IMR-90 (cell line): ENCODE measurements at regions not wholly inside any gene's neighbourhood (a gene's known extent, or its start where the extent isn't known, plus 50 kb on each side); places are given as distances from the start of the nearest gene placed in this dataset.

Experiments
- ATAC-seq: fragments of 200-7000 bp; cut with Tn5 transposase; 2 replicates; pipeline ENCODE4 v1.9.1; 2020; ENCODE audit warnings: low read depth, mild to moderate bottlenecking, moderate library complexity
- BruUV-seq: library from RNA; stranded (reverse); fragments of 400-500 nt; replicated peaks from 2 replicates; lab custom pipeline; 2021; lab: Mats Ljungman, UMichigan
- CTCF ChIA-PET: fragments of 300-600 bp; formaldehyde crosslinking; extraction: SDS; loops from one replicate; lab custom pipeline; 2021; ENCODE audit warnings: antibody characterized with exemption; lab: Yijun Ruan, JAX
- POLR2A ChIA-PET: fragments of 300-600 bp; sonication (Branson Sonifier 250); formaldehyde crosslinking; loops from one replicate; lab custom pipeline; 2022; ENCODE audit warnings: antibody characterized with exemption; ENCODE audit not compliant: unreplicated experiment; lab: Charles Lee
- DNase-seq: peaks from one replicate; pipeline ENCODE4 v3.0.0; 2013
- H2AFZ ChIP-seq: replicated peaks from 2 replicates; pipeline ENCODE3; 2013; ENCODE audit warnings: low read length, mild to moderate bottlenecking; ENCODE audit not compliant: poor library complexity
- H2AK5ac ChIP-seq: 2 replicates; pipeline ENCODE4 v1.6.1; 2013; ENCODE audit warnings: low read depth, low read length, inconsistent platforms
- H2AK9ac ChIP-seq: replicated peaks from 2 replicates; pipeline ENCODE3; 2013; ENCODE audit warnings: mild to moderate bottlenecking, low read depth, low read length, moderate library complexity; ENCODE audit not compliant: poor library complexity
- H2BK120ac ChIP-seq: 2 replicates; pipeline ENCODE4 v1.6.1; 2013; ENCODE audit warnings: low read depth, low read length, inconsistent platforms
- H2BK15ac ChIP-seq: 3 replicates; pipeline ENCODE4 v1.6.1; 2013; ENCODE audit warnings: low read depth, low read length, inconsistent platforms
- H2BK20ac ChIP-seq: 2 replicates; pipeline ENCODE4 v1.6.1; 2013; ENCODE audit warnings: low read depth, mild to moderate bottlenecking, inconsistent platforms, low read length, moderate library complexity
- H2BK5ac ChIP-seq: 2 replicates; pipeline ENCODE4 v1.6.1; 2013; ENCODE audit warnings: mild to moderate bottlenecking, low read depth, low read length, inconsistent platforms; ENCODE audit not compliant: poor library complexity, severe bottlenecking
- H3K14ac ChIP-seq: replicated peaks from 2 replicates; pipeline ENCODE4 v1.6.1; 2013; ENCODE audit warnings: low read depth, low read length, inconsistent platforms
- H3K18ac ChIP-seq: 2 replicates; pipeline ENCODE4 v1.6.1; 2013; ENCODE audit warnings: low read depth, low read length, control low read depth
- H3K23ac ChIP-seq: 2 replicates; pipeline ENCODE4 v1.6.1; 2013; ENCODE audit warnings: low read depth, low read length, inconsistent platforms
- H3K27ac ChIP-seq: 2 replicates; pipeline ENCODE4 v1.5.1; 2013; ENCODE audit warnings: mild to moderate bottlenecking, control low read depth, low read length; ENCODE audit not compliant: insufficient read depth
- H3K27me3 ChIP-seq: 2 replicates; pipeline ENCODE4 v1.6.1; 2013; ENCODE audit warnings: low read length; ENCODE audit not compliant: control insufficient read depth, insufficient read depth
- H3K36me3 ChIP-seq: 2 replicates; pipeline ENCODE4 v1.6.1; 2013; ENCODE audit warnings: low read length, mixed read lengths; ENCODE audit not compliant: control insufficient read depth, insufficient read depth
- H3K4ac ChIP-seq: 2 replicates; pipeline ENCODE4 v1.6.1; 2013; ENCODE audit warnings: low read depth, low read length, inconsistent platforms
- H3K4me1 ChIP-seq: 2 replicates; pipeline ENCODE4 v1.6.1; 2013; ENCODE audit warnings: low read length, mixed read lengths; ENCODE audit not compliant: control insufficient read depth, insufficient read depth
- H3K4me2 ChIP-seq: 2 replicates; pipeline ENCODE4 v1.6.1; 2013; ENCODE audit warnings: low read depth, mild to moderate bottlenecking, control low read depth, low read length, moderate library complexity
- H3K4me3 ChIP-seq: 2 replicates; pipeline ENCODE4 v1.5.1; 2013; ENCODE audit warnings: low read depth, mild to moderate bottlenecking, control low read depth, low read length, moderate library complexity; ENCODE audit not compliant: insufficient read depth
- H3K56ac ChIP-seq: 2 replicates; pipeline ENCODE4 v1.6.1; 2013; ENCODE audit warnings: low read length, inconsistent platforms; ENCODE audit not compliant: insufficient read depth; ENCODE audit errors: extremely low read depth
- H3K79me1 ChIP-seq, 2 experiments: 2 replicates each; pipeline ENCODE4 v1.6.1; 2013; ENCODE audit warnings: low read length in 2 of 2, inconsistent platforms in 1 of 2, low read depth in 1 of 2
- H3K9ac ChIP-seq: 2 replicates; pipeline ENCODE4 v1.6.1; 2013; ENCODE audit warnings: low read depth, low read length, control low read depth
- H3K9me1 ChIP-seq: 2 replicates; pipeline ENCODE4 v1.6.1; 2013; ENCODE audit warnings: low read length, inconsistent platforms; ENCODE audit not compliant: insufficient read depth
- H3K9me3 ChIP-seq: 2 replicates; pipeline ENCODE4 v1.6.1; 2013; ENCODE audit warnings: low read length; ENCODE audit not compliant: control insufficient read depth, insufficient read depth
- H4K20me1 ChIP-seq: 2 replicates; pipeline ENCODE4 v1.6.1; 2013; ENCODE audit warnings: low read length, inconsistent platforms; ENCODE audit not compliant: insufficient read depth
- H4K5ac ChIP-seq: 2 replicates; pipeline ENCODE4 v1.6.1; 2013; ENCODE audit warnings: mild to moderate bottlenecking, low read depth, low read length, control low read depth
- H4K8ac ChIP-seq, 2 experiments: 2 replicates each; pipeline ENCODE4 v1.6.1; 2013; ENCODE audit warnings: low read depth in 2 of 2, low read length in 2 of 2, control low read depth in 1 of 2, inconsistent platforms in 1 of 2
- H4K91ac ChIP-seq: 2 replicates; pipeline ENCODE4 v1.6.1; 2013; ENCODE audit warnings: low read depth, low read length, inconsistent platforms; ENCODE audit not compliant: insufficient read depth
- BHLHE40 ChIP-seq: fragments of 150-350 bp; IDR thresholded peaks from 2 replicates; pipeline ENCODE4 v1.6.1; 2016; ENCODE audit warnings: mild to moderate bottlenecking, low read depth, low read length
- CEBPB ChIP-seq: IDR thresholded peaks from 2 replicates; pipeline ENCODE4 v1.6.1; 2012; ENCODE audit warnings: low read depth, low read length, improper control_type of control experiment
- CHD1 ChIP-seq: IDR thresholded peaks from 2 replicates; pipeline ENCODE4 v1.6.1; 2012; ENCODE audit warnings: low read depth, low read length, improper control_type of control experiment
- CTCF ChIP-seq: conservative IDR thresholded peaks from 2 replicates; pipeline ENCODE4 v1.5.1; 2012; ENCODE audit warnings: mild to moderate bottlenecking, low read depth, low read length, improper control_type of control experiment
- ELK1 ChIP-seq: fragments of 150-350 bp; IDR thresholded peaks from 2 replicates; pipeline ENCODE4 v1.6.1; 2016; ENCODE audit warnings: low read depth, mild to moderate bottlenecking, low read length, moderate library complexity, borderline replicate concordance
- FOS ChIP-seq: fragments of 150-350 bp; IDR thresholded peaks from 2 replicates; pipeline ENCODE4 v1.6.1; 2016; ENCODE audit warnings: low read depth, low read length
- MAFK ChIP-seq: IDR thresholded peaks from 2 replicates; pipeline ENCODE4 v1.6.1; 2012; ENCODE audit warnings: low read depth, low read length, improper control_type of control experiment
- MAZ ChIP-seq: IDR thresholded peaks from 2 replicates; pipeline ENCODE4 v1.6.1; 2012; ENCODE audit warnings: low read depth, mild to moderate bottlenecking, low read length, improper control_type of control experiment, moderate library complexity, borderline replicate concordance
- MXI1 ChIP-seq: IDR thresholded peaks from 2 replicates; pipeline ENCODE4 v1.6.1; 2012; ENCODE audit warnings: low read depth, mild to moderate bottlenecking, low read length, moderate library complexity, borderline replicate concordance
- NFE2L2 ChIP-seq: fragments of 150-350 bp; IDR thresholded peaks from 2 replicates; pipeline ENCODE4 v1.6.1; 2016; ENCODE audit warnings: low read depth, mild to moderate bottlenecking, low read length
- POLR2A ChIP-seq: IDR thresholded peaks from 2 replicates; pipeline ENCODE4 v1.6.1; 2012; ENCODE audit warnings: mild to moderate bottlenecking, low read depth, low read length
- RAD21 ChIP-seq: IDR thresholded peaks from 2 replicates; pipeline ENCODE4 v1.6.1; 2012; ENCODE audit warnings: low read length, improper control_type of control experiment
- RCOR1 ChIP-seq: IDR thresholded peaks from 2 replicates; pipeline ENCODE4 v1.6.1; 2012; ENCODE audit warnings: mild to moderate bottlenecking, low read length, improper control_type of control experiment; ENCODE audit not compliant: insufficient replicate concordance
- RFX5 ChIP-seq: IDR thresholded peaks from 2 replicates; pipeline ENCODE4 v1.8.0; 2012; ENCODE audit warnings: low read depth, mild to moderate bottlenecking, low read length, moderate library complexity
- SMC3 ChIP-seq: fragments of 150-350 bp; IDR thresholded peaks from 2 replicates; pipeline ENCODE4 v1.6.1; 2016; ENCODE audit warnings: low read depth, mild to moderate bottlenecking, antibody characterized with exemption, low read length, moderate library complexity
- USF2 ChIP-seq: fragments of 150-350 bp; IDR thresholded peaks from 2 replicates; pipeline ENCODE4 v1.6.1; 2017; ENCODE audit warnings: mild to moderate bottlenecking, antibody characterized with exemption, low read length, low read depth
- WGBS, 2 experiments: methylation state at CpG; one replicate each; pipeline versions ENCODE4 v1.1.5 to v1.1.7; 2013; ENCODE audit warnings: missing lambda C conversion rate in 2 of 2; ENCODE audit not compliant: insufficient read length in 1 of 2; ENCODE audit errors: extremely low coverage in 2 of 2; 5-methylcytosine and 5-hydroxymethylcytosine counted together
- dilution Hi-C: fragments of 300-500 bp; cut with HindIII; formaldehyde crosslinking; loops from one replicate; pipeline ENCODE4 v1.14.3; 2018; ENCODE audit warnings: low sequenced_read_pairs; ENCODE audit not compliant: unreplicated experiment
- in situ Hi-C: fragments of 300-500 bp; cut with MboI; formaldehyde crosslinking; loops from 3 replicates; pipeline ENCODE4 v1.14.3; 2019; ENCODE audit warnings: low sequenced_read_pairs, inconsistent platforms, mixed read lengths
- intact Hi-C: fragments of 100-400 bp; cut with micrococcal nuclease; formaldehyde crosslinking; loops from 2 replicates; pipeline ENCODE4 v1.10.0; 2022

- dilution Hi-C loops = no loop called here
- Histone ChIP-seq H3K4me3 (no peak overlapping the region), H3K14ac (no peak overlapping the region), H4K8ac (no peak overlapping the region), H3K56ac (no peak overlapping the region), H2BK20ac (no peak overlapping the region), H3K9me1 (no peaks in the 10 kb centered on the region), H3K4me2 (no peak overlapping the region), H3K27me3 (no peaks in the 10 kb centered on the region), H4K20me1 (no peaks in the 10 kb centered on the region), H2BK5ac (no peak overlapping the region), H4K5ac (no peak overlapping the region), H3K9me3 (no peaks in the 10 kb centered on the region), H3K9ac (no peak overlapping the region), H2BK120ac (no peak overlapping the region), H3K27ac (no peak overlapping the region), H2AK5ac (no peak overlapping the region), H3K4ac (no peak overlapping the region), H3K23ac (no peak overlapping the region), H2BK15ac (no peak overlapping the region), H3K36me3 (no peaks in the 10 kb centered on the region), H3K79me1 (no peaks in the 10 kb centered on the region), H2AFZ (no peak overlapping the region), H4K91ac (no peak overlapping the region), H3K4me1 (no peaks in the 10 kb centered on the region), H2AK9ac (no peak overlapping the region), H3K18ac (no peak overlapping the region)
- ChIA-PET POLR2A (no interaction called here), CTCF (no interaction called here)
- WGBS, 2 experiments = no CpG with 5 or more reads among the region's 8 CpGs
- ATAC-seq (no peak), DNase-seq (no peak)
- no TSS peak for BruUV-seq
- intact Hi-C loops = no loop called here
- in situ Hi-C loops = no loop called here
- no peak for TF ChIP-seq MAZ
- no peak for TF ChIP-seq MAFK
- no peak for TF ChIP-seq SMC3
- no peak for TF ChIP-seq MXI1
- TF ChIP-seq FOS = no peak
- TF ChIP-seq CTCF = no peak
- no peak for TF ChIP-seq USF2
- TF ChIP-seq ELK1 = no peak
- TF ChIP-seq CHD1 = no peak
- TF ChIP-seq CEBPB = no peak
- TF ChIP-seq RCOR1 = no peak
- TF ChIP-seq BHLHE40 = no peak
- no peak for TF ChIP-seq RFX5
- no peak for TF ChIP-seq NFE2L2
- TF ChIP-seq RAD21 = no peak
- TF ChIP-seq POLR2A = no peak
Observed at GRCh38 chr4:18961266-18961665, 939.7 kb upstream of the LCORL start.
